Liver (tissue), 8 donors: ENCODE measurements at regions not wholly inside any gene's neighbourhood (a gene's known extent, or its start where the extent isn't known, plus 50 kb on each side); places are given as distances from the start of the nearest gene placed in this dataset.
A peak's percentile ranks its signal among the peaks of the same experiment; 100 is the strongest.

Source experiments
- DNase-seq: peaks from one replicate; pipeline ENCODE4 v3.0.0-alpha.2; 2017; ENCODE audit warnings: low spot score
- H3K27ac ChIP-seq, 2 donors: one replicate each; pipeline ENCODE4 v1.7.0; 2013; ENCODE audit warnings: inconsistent platforms in 2 of 2, low read length in 2 of 2, control low read depth in 1 of 2, low read depth in 1 of 2, mild to moderate bottlenecking in 1 of 2
- H3K27me3 ChIP-seq, 4 donors: one replicate each; pipeline versions ENCODE4 v1.6.1 to v1.7.0; 2013; ENCODE audit warnings: low read length in 3 of 4, inconsistent platforms in 1 of 4, mild to moderate bottlenecking in 1 of 4, moderate library complexity in 1 of 4; ENCODE audit not compliant: control insufficient read depth in 4 of 4, insufficient read depth in 4 of 4
- H3K36me3 ChIP-seq, 4 donors: one replicate each; pipeline versions ENCODE4 v1.6.1 to v1.7.0; 2013; ENCODE audit warnings: low read length in 3 of 4, mild to moderate bottlenecking in 3 of 4, low read depth in 1 of 4, moderate library complexity in 1 of 4; ENCODE audit not compliant: control insufficient read depth in 4 of 4, insufficient read depth in 3 of 4
- H3K4me1 ChIP-seq, 4 donors: one replicate each; pipeline versions ENCODE4 v1.6.1 to v1.7.0; 2013; ENCODE audit warnings: low read length in 3 of 4, mild to moderate bottlenecking in 3 of 4, moderate library complexity in 1 of 4; ENCODE audit not compliant: control insufficient read depth in 4 of 4, insufficient read depth in 4 of 4
- H3K4me3 ChIP-seq, 3 donors: one replicate each; pipeline versions ENCODE4 v1.6.1 to v1.7.0; 2013; ENCODE audit warnings: low read length in 3 of 3, control low read depth in 1 of 3, low read depth in 1 of 3, mild to moderate bottlenecking in 1 of 3
- H3K9ac ChIP-seq, 2 donors: one replicate each; pipeline ENCODE4 v1.7.0; 2013; ENCODE audit warnings: low read length in 2 of 2, mild to moderate bottlenecking in 2 of 2, moderate library complexity in 2 of 2, control low read depth in 1 of 2, low read depth in 1 of 2
- H3K9me3 ChIP-seq, 4 donors: one replicate each; pipeline versions ENCODE4 v1.6.1 to v1.7.0; 2013; ENCODE audit warnings: low read length in 3 of 4; ENCODE audit not compliant: control insufficient read depth in 4 of 4
- CTCF ChIP-seq: fragments of 150-350 bp; IDR thresholded peaks from 2 replicates; pipeline ENCODE4 v1.5.1; 2017; ENCODE audit warnings: improper control_type of control experiment, low read depth, low read length; ENCODE audit not compliant: missing input control
- EGR1 ChIP-seq, 2 donors: IDR thresholded peaks; 2 replicates each; pipeline ENCODE4 v1.6.1; 2016 to 2018; ENCODE audit warnings: antibody characterized with exemption in 2 of 2, low read depth in 2 of 2
- FOXA1 ChIP-seq: IDR thresholded peaks from 2 replicates; pipeline ENCODE4 v1.6.1; 2016; ENCODE audit warnings: antibody characterized with exemption
- GABPA ChIP-seq, 2 donors: IDR thresholded peaks in 1 of 2; conservative IDR thresholded peaks in 1 of 2; 2 replicates each; pipeline ENCODE4 v1.6.1; 2016; ENCODE audit warnings: antibody characterized with exemption in 2 of 2, mild to moderate bottlenecking in 1 of 2, moderate library complexity in 1 of 2
- HNF4A ChIP-seq, 2 donors: conservative IDR thresholded peaks; 2 replicates each; pipeline ENCODE4 v1.6.1; 2016; ENCODE audit warnings: antibody characterized with exemption in 2 of 2, mild to moderate bottlenecking in 2 of 2
- JUND ChIP-seq, 2 donors: IDR thresholded peaks; 2 replicates each; pipeline ENCODE4 v1.6.1; 2016; ENCODE audit warnings: antibody characterized with exemption in 2 of 2
- MAX ChIP-seq: IDR thresholded peaks from 2 replicates; pipeline ENCODE4 v1.6.1; 2016; ENCODE audit warnings: antibody characterized with exemption
- NR2F2 ChIP-seq: IDR thresholded peaks from 2 replicates; pipeline ENCODE4 v1.6.1; 2016; ENCODE audit warnings: antibody characterized with exemption
- RAD21 ChIP-seq, 2 donors: IDR thresholded peaks; 2 replicates each; pipeline ENCODE4 v1.6.1; 2016; ENCODE audit warnings: antibody characterized with exemption in 2 of 2, mild to moderate bottlenecking in 2 of 2
- REST ChIP-seq: IDR thresholded peaks from 2 replicates; pipeline ENCODE4 v1.6.1; 2016; ENCODE audit warnings: antibody characterized with exemption, mild to moderate bottlenecking
- RXRA ChIP-seq, 2 donors: IDR thresholded peaks; 2 replicates each; pipeline ENCODE4 v1.6.1; 2017 to 2018; ENCODE audit warnings: antibody characterized with exemption in 2 of 2, mild to moderate bottlenecking in 1 of 2
- SP1 ChIP-seq: IDR thresholded peaks from 2 replicates; pipeline ENCODE4 v1.6.1; 2018; ENCODE audit warnings: antibody characterized with exemption, mild to moderate bottlenecking
- TAF1 ChIP-seq: conservative IDR thresholded peaks from 2 replicates; pipeline ENCODE4 v1.6.1; 2016; ENCODE audit warnings: antibody characterized with exemption, mild to moderate bottlenecking
- ZBTB33 ChIP-seq: IDR thresholded peaks from 2 replicates; pipeline ENCODE4 v1.6.1; 2016; ENCODE audit warnings: antibody characterized with exemption
- WGBS: extraction: QIAGEN DNeasy Blood & Tissue Kit; methylation state at CpG from one replicate; pipeline ENCODE4 v1.1.7; 2013; 5-methylcytosine and 5-hydroxymethylcytosine counted together
- TF ChIP-seq, protein P1 (sequence below): IDR thresholded peaks from 2 replicates; pipeline ENCODE4 v1.6.1; 2016; ENCODE audit warnings: antibody characterized with exemption
- donor health status: healthy.
- donor health status: healthy.
- donor health status: healthy.
- donor health status: healthy.
- donor health status: healthy.

- Histone ChIP-seq H3K9me3 (no peaks in the 10 kb centered on the region), H3K9ac (no peak overlapping the region), H3K27ac (peak overlapping the region in 1 of 2 donors; percentile 7), H3K36me3 (no peaks in the 10 kb centered on the region), H3K4me3 (no peak overlapping the region), H3K27me3 (no peaks in the 10 kb centered on the region), H3K4me1 (no peaks in the 10 kb centered on the region)
- TF ChIP-seq RAD21 (IDR thresholded peaks at IDR 0.05) (no peak), MAX (no peak)
- WGBS, result 83% methylated on average over 6 of the region's 6 CpGs
- DNase-seq, result no peak
These were observed 68.2 kb upstream of the AMPD3 start for GRCh38 chr11:10386861-10387205.

GRCh38 chr11:10387206-10388083 lies 67.6 kb upstream of the AMPD3 start:
- Histone ChIP-seq H3K36me3 (no peaks in the 10 kb centered on the region), H3K4me3 (no peak overlapping the region), H3K27ac (peak overlapping the region; percentile 7 to 25), H3K4me1 (no peaks in the 10 kb centered on the region), H3K9me3 (no peaks in the 10 kb centered on the region), H3K27me3 (no peaks in the 10 kb centered on the region), H3K9ac (no peak overlapping the region)
- DNase-seq, result no peak
- 72% methylated on average over 17 of the region's 17 CpGs for WGBS
- TF ChIP-seq MAX (no peak), FOXA1 (no peak), SP1 (peak; percentile 23), CTCF (no peak), RAD21 (IDR thresholded peaks at IDR 0.05) (no peak), GABPA (IDR thresholded peaks at IDR 0.05 in 1 of 2, conservative IDR thresholded peaks at IDR 0.05 in 1 of 2) (no peak), JUND (IDR thresholded peaks at IDR 0.05) (no peak), ZBTB33 (no peak), EGR1 (IDR thresholded peaks at IDR 0.05; ENCODE audit: low read depth in 2 of 2) (no peak), TAF1 (no peak), REST (no peak), NR2F2 (peak; percentile 50), HNF4A (conservative IDR thresholded peaks at IDR 0.05) (no peak), RXRA (IDR thresholded peaks at IDR 0.05) (no peak)
- TF ChIP-seq, protein P1, sequence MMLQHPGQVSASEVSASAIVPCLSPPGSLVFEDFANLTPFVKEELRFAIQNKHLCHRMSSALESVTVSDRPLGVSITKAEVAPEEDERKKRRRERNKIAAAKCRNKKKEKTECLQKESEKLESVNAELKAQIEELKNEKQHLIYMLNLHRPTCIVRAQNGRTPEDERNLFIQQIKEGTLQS, result no peak
